NCI-H460 (cell line): ENCODE measurements at regions not wholly inside any gene's neighbourhood (a gene's known extent, or its start where the extent isn't known, plus 50 kb on each side); places are given as distances from the start of the nearest gene placed in this dataset.
A peak's percentile ranks its signal among the peaks of the same experiment; 100 is the strongest.

Experiments used
- DNase-seq: peaks from one replicate; pipeline ENCODE4 v3.0.0-alpha.2; 2016; ENCODE audit warnings: low read depth; ENCODE audit errors: extremely low read depth

DNA sequence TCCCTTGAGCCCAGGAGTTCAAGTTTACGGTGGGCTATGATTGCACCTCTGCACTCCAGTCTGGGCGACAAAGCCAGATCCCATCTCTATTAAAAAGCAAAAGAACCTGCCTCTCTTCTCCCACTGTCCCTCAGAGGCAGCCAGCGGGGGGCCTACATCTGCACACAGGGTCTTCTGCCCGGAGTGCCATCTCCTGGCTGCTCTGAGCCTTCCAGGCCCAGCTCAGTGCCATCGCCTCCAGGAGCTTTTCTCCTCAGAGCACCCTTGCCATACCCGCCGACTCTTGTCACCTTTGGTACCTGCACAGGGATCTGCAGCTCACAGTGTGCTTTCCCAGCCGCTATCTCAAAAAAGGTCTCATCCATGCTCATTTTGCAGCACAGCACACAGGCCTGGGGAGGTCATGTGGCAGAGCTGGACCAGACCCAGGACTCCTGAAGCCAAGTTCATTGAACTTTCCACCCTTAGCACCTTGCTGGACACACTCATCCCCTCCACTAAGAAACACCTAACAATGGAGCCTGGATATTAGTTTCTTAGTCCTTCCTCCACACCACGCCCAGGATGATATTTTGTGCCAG is 186.3 kb downstream of the HAUS1 start:
- no peak for DNase-seq

DNA sequence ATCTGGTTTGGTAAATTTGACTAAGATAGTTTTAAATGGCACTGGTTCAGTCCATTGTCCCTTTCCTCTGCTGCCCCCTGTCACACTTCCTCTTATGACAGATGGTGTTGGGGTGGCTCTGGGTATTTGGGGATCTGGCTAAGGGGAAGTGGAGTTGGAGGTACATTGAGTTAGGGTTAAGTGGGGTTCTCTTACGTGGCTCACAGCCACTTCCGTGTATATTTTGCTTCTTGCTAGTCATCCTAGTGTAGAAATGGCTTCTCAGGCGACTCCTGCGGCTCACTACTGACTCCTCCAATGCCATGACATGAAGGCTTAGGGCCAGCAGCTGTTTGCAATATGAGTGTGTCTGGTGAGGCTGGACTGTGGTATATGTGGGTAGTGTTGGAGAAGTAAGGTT is 187.0 kb downstream of the HAUS1 start:
- DNase-seq, result no peak

DNA sequence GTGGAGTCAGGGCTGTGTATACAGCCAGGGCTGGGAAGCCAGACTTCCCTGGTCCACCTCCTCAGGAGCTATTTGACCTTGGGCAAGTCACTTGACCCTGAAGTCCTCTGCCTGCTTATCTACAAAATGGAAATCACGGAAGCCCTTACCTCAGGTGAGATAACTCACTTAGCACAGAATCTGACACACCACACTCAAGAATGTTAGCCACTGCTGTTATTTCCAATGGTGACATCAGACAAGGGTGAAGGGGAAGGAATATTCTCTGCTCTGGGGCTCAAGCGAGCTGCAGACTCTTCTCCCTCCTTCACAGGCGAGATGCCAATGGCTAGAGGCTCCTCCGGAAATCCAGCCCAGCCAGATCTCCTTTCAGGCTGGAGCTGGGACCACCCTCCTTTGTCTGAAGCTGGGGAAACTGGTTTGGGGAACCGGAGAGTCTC is 189.6 kb downstream of the HAUS1 start:
- DNase-seq, result peak; percentile 3

DNA sequence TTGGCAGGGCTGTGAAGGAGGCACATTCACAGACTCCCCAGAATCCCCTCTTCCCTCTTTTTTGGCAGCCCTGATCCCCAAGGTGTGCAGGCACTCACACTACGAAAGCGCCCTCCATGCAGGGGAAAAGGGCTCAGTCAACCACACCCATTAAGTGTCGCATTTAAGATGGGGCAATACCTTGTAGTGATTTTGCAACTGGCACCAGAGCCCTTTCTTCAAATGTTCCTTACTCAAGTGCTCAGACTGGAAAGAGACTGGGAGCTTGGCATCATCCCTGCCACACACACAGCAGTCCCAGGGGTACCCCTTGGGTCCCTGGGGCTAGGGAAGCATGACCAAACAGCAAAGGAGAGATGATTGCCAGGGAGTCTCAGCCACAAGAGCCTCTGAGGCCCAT is 190.1 kb downstream of the HAUS1 start:
- DNase-seq, result no peak

DNA sequence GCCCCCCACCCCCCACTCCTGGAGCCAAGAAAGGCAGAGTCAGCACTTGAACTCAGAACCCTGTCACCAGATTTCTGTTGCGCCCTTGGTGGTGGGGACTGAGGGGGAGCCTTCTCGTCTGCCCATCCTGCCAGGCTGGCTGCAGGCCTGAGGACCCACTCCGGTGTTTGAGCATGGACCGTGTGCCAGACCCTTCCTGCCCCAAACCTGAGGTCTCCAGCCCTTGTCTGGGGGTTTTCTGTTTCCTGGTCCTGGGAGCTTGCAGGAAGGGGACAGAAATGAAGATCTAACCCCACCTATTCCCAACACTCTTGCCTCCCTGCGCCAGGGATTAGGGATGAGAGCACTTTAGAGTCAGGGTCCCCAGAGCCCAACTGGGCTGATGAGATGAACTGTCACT is 190.6 kb downstream of the HAUS1 start:
- DNase-seq, result no peak

DNA sequence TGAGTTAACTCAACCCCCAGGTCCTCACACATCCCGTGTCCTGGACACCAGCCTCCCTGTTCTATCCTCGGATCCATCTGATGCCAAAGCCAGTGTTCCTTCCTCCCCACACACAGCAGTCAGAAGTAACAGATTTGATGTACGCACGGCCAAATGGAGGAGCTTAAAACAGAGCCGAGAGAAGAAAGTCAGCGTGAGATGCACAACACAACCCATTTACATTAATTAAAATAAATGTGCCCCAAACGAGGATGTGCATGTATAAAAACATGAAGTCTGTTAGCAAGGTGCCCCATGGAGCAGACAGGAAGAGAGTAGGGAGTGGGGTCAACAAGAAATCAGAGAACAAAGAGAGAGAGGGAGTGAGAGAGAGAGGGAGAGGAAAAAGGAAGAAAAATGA is 191.2 kb downstream of the HAUS1 start:
- DNase-seq, result no peak

DNA sequence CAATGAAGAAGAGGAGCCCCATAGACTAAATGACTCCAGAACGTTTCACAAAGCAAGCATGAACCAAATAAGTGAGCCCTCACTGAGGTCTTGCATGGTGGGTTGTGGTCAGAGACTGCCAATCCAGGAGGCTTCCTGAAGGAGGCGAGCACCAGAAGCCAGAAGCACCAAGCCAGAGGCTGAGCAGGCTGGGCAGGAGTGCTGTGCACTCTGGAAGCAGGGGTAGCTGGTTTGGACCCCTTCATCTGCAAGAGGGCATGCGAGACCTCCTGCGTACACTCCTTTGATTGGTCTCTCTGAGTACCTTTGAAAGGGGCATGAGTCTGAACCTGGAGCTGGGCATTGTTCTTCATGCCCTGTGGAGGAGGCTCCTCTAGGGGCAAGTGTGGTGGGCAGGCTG is 192.5 kb downstream of the HAUS1 start:
- no peak for DNase-seq

DNA sequence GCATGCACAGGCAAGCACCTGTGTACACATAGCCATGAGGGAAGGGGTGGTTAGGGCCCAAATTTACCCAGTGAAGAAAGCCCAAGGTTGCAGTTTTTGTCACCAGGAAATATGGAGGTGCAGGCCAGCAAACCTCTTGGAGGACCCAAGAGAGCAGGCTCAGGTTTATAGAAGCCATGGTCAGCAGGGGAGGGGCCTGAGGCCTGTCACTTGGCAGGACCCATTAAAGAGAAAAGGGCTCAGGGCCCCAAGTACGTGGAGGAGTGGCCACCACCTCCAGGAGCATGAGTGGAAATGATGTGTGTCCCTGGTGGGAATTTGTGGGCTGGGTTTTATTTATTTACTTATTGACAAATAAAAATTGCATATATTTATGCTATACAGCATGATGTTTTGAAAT is 192.9 kb downstream of the HAUS1 start:
- no peak for DNase-seq

DNA sequence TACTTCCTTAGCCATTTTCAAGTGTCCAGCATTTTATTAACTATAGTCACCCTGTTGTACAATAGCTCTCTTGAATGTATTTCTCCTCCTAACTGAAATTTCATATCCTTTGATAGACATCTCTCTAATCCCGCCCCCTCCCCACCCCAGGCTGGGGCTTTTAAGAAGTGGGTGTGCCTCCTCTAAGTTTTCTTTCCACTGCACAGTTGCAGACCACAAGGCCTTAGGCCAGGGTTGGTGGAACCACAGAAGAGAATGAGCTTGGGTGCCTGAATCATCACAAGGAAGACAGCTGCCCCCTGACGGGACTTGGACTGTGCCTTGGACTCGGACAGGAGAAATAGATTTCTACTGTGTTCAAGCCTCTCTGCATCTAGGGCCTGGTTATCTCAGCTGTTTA is 193.4 kb downstream of the HAUS1 start:
- DNase-seq, result no peak

DNA sequence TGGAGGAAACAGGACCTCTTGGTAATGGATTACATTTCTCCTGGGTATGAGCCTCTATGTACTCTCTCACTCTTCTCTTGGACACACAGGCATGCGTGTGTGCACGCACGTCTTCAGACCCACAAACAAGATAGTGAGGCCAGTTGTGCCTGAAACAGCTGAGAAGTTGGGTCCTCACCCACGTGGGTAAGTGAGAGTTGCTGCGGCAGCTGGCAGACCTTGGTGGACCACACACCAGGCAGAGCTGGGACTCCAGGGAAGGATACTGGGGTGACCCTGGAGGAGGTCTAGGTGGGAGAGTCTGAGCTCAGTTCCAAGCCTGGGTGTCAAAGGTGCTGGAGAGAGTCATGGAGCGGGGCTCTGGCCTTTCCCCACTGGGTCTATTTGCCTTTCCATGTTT is 194.3 kb downstream of the HAUS1 start:
- DNase-seq, result no peak

DNA sequence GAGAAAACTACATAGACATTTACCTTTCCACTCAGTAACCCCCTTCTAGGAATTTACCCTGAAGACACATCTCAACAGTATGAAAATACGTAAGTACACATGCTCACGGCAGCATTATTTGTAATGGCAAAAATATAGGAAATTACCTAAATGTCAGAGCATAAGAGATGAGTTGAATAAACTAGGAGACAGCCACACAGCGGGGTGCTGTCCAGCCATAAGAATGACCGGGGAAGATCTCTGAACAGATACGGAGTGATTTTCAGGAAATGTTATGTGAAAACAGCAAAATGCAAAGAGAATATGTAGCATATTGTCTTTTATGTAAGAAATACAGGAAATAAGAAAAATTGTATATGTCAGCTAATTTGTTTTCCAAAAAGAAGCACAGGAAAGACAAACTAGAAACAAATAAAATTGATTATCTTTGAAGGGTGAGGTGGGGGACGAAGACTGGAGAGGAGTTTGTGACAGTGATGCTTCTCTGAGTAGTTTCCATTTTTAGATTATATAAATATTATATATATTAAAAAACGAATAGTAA is 195.4 kb downstream of the HAUS1 start:
- no peak for DNase-seq

DNA sequence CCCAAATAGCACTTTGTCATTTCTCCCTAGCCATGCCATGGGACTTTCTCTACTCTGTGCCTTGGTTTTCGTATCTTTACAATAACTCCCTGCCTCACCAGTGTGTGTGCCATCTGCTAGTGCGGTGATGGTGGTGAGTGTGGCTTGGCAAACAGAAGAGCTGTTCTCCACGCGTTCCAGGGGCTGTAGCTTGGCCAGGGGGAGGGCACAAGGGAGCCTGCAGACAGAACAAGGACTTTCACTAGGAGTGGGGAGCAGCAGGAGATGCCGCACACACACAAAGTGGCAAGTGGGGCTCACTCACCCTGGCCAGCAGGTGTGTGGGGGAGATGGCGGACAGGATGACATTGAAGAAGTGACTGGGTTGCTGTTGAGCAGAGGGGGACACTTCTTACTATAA is 196.9 kb downstream of the HAUS1 start:
- no peak for DNase-seq

DNA sequence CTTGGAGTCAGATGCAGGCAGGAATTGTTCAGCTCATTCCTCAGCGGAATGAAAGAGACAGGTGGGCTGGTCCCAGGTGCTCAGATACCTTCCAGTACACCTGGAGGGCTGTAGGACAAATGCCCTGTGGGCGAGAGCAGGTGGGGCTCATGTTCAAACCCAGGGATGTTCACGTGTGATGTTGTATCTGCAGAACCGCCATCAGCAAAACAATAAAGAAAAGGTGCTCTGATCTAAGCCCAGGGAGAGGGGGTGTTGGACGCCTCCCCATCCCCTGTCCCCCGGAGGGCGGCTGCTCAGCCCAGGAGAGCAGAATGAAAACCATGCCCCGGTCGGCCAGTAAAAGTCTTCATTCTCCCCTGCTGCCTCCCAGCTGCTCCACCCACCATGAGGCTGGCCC is 197.4 kb downstream of the HAUS1 start:
- no peak for DNase-seq

DNA sequence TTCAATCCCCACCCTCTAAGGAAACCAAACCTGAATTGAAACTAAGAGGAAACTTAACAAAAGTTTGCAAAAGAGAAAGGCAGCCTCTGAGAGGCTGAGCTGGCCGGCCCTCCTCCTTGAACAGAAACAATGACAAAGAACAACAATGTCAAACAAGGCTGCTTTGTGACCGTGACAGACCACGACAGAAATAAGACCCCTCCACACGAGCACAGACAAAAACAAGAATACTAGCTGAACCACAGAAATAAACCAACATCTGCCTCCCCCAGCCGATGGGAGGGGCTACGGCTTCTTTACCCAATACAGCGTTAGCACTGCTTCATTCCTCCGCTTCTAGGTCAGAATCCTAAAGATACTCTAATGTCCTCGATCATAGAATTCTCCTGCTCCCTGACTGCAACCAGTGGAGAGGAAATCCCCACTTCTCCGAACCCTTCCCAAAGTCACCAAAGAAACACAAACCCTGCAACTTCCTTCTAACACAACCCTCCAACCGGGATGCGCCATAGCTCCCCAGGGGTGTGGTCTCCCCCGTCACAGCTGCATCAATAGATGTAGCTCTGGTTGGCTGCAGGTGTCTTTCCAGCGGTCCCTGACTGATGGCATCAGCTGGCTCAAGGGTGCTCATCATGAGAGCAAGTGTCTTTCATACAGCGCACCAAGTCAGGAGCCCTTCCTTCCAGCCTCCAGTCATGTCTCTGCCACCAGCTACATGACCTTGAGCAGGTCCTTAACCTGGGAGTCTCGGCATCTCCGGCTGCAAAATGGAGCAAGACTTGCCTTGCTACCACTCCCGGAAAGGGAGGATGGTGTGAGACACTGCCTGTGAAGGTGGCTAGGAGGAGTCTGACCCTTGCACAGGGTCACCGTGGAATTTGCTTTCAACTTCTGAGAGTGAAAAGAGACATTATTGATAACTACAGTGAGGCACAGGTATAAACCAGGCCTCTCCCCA is 198.6 kb downstream of the HAUS1 start:
- DNase-seq, result no peak

DNA sequence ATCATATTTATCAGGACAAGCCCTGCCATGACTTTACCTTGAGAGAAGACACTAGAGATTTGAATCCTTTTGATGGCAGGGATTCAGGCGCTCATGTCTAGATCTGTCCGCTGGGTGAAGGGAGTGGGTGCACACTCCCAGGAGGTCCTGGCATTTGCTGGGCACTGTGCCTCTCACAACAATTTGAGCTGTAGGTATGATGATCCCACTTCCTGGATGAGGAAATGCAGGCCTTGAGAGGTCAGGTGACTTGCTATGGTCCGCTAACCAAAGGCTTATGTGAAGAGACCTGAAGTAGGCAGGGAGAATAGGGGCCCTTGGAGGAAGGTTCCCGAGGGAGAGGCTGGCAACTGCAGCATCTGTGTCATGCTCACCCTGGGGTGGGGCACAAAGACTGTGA is 206.1 kb downstream of the HAUS1 start:
- DNase-seq, result no peak

DNA sequence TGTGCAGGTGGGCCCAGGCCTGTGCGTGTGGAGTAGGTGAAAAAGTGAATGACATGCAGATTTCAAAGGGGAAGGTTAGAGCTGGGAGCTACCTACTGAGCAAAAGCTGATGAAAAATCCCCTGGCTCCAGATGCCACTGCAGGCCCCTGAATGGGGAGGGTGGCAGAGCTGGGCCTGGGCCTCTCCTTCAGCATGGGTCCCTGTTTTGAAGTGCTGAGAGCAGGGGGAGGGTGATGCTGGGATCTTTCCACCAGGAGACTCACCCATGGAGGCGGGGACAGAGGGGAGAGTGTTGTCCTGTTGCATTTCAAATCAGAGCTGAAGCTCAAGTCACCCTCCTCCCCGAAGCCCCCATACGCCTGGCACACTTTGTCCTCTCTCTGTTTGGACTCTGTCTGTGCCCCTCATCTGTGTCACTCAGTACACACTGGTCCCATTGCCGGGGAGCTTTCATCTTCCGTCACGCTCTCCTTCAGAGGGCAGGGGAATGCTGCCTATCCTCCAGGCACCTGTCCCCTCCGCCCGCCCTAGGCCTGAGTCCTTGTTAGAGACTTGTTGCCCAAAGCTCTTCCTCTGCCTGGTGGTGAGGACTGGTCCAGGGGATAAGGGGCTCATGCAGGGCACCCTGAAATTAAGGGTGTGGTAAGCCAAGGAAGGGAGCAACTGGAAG is 206.6 kb downstream of the HAUS1 start:
- DNase-seq, result no peak

DNA sequence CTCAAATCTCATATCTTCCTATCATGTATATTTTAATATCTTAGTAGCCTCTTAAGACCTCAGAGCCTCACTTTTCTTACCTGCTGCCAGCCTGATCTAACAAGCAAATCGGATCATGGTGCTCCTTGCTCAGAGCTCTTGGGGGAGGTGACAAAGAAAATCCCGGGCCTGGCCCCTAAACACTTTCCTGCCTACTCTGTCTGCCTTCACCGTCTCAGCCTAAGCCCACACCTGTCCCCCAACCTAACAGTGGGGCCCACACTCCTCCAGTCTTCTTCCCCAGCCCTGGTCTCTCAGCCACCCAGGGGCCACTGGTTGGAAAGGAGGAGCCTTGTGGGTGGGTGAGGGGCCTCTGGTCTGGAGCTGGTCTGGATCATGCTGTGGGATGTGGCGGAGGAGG is 207.3 kb downstream of the HAUS1 start:
- no peak for DNase-seq

DNA sequence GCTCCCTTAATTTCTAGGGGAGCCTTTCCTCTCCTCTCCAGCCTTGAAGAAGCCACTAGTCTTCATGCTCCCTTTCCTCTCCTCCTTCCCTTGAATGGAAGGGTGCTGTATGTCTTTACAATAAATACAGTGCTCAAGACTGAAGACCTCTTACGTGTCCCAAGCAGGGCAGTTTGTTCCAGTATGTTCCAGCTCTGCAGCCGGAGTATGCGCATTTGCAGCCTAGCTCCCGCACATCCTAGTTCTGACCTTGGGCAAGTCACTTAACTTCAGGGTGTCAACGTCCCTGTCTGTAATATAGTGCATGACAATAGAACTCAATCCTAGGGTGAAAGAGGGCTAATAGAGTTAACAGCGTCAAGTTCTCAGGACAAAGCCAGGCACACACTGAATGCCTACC is 208.0 kb downstream of the HAUS1 start:
- no peak for DNase-seq

DNA sequence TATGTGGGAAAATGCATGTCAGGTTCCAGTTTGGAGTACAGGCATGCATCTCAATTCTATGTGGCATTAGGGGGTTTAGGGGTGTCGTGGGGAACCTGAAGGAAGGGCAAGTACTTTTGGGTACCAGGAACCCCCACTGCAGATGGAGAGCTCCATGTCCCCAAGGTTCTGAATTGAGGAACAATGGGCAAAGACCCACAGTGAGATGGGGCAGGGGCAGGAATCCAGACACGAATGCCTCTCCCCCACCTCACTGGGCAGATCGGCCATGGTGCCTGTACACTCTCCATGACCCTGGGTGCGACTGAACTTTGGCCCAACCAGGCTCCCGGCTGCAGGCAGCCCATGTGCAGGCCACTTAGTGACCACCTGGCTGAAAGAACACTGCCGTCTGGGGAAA is 209.3 kb downstream of the HAUS1 start:
- DNase-seq, result no peak

DNA sequence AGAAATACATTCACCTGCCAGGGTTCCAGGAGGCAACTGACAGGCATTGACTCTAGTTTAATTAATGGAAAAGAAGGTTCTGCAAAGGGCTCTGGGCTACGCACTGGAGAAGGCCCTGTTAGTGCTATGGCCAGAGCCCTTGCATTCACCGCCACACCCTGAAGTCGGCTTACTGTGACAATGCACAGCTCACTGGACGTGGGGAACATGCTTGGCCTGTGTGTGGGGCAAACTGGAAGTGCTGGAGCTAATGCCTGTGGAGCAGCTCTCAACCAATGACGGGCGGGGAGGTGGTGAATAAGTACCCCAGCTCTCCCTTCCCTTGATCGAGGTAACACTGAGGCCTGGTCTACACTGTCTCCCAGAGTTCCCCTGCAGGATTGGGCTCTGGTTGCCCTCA is 209.8 kb downstream of the HAUS1 start:
- DNase-seq, result no peak

DNA sequence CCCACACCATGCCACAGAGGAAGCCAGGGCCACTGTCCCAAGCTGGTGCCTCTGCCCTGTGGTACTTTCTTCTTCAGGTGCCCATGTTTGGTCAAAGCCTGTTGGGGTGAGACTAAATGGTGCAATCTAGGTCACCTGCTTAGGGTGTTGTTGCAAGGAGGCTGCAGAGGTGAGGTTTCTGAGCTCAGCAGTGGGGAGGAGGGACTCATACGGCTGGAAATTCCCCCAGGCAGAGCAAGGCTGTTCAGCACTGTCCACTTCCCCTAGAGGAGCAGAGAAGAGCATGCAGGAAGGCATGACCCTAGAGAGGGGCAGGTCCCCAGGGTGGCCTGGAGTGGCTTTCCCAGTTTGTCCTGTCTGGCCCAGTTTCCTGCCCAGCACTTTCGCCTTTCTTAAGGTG is 211.0 kb downstream of the HAUS1 start:
- no peak for DNase-seq

DNA sequence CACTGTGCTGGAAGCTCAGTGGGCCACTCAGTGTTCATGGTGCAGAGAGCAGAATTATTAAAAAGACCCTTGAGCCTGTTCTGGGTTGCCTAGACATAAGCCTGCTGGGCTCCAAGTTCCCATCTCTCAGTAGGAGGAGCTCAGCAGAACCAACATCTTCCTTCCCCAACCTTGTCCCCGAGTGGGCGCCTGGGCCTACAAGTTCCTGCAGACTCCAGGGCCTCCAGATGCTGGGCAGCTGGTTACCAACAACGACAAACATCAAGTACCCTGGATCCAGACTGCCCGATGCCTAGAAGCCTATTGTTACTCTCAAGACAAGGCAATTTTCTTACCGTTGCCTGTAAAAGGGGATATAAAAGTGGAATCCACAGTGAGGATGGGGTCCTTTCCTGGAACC is 214.2 kb downstream of the HAUS1 start:
- no peak for DNase-seq
